Esophagus mucosa (tissue), 1 donor: ENCODE measurements at regions not wholly inside any gene's neighbourhood (a gene's known extent, or its start where the extent isn't known, plus 50 kb on each side); places are given as distances from the start of the nearest gene placed in this dataset.
A peak's percentile ranks its signal among the peaks of the same experiment; 100 is the strongest.

ENCODE experiments used
- ATAC-seq: fragments of 200-7000 bp; cut with Tn5 transposase; one replicate; pipeline ENCODE4 v1.9.1; 2020
- donor health status: DM: yes; HTN: yes; CAD: no.

DNA sequence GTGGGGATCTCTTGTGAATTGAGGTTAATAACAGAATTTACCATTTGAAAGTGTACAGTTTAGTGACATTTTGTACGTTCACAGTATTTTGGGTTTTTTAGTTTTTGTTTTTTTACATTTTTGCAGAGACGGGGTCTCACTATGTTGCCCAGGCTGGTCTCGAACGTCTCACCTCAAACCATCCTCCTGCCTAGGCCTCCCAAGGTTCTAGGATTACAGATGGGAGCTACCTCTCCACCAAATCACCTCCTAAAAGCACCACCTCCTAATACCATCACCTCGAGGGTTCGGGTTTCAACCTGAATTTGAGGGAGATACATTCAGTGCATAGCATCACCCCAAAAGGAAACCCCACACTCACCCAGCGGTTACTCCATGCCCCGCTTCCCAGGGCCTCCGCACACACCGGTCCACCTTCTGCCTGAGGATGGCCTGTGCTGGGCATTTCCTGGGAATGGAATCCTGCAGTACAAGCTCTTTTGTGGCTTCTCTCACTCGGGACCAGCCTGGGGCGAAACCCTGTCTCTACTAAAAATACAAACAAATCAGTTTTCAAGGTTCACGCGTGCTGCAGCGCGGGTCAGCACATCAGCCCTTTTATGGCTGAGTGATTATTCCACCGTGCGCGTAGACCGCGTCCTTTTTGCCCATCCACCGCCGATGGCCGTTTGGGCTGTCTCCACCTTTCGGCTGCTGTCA, 182.7 kb upstream of the CIBAR2 start:
- ATAC-seq: no peak

DNA sequence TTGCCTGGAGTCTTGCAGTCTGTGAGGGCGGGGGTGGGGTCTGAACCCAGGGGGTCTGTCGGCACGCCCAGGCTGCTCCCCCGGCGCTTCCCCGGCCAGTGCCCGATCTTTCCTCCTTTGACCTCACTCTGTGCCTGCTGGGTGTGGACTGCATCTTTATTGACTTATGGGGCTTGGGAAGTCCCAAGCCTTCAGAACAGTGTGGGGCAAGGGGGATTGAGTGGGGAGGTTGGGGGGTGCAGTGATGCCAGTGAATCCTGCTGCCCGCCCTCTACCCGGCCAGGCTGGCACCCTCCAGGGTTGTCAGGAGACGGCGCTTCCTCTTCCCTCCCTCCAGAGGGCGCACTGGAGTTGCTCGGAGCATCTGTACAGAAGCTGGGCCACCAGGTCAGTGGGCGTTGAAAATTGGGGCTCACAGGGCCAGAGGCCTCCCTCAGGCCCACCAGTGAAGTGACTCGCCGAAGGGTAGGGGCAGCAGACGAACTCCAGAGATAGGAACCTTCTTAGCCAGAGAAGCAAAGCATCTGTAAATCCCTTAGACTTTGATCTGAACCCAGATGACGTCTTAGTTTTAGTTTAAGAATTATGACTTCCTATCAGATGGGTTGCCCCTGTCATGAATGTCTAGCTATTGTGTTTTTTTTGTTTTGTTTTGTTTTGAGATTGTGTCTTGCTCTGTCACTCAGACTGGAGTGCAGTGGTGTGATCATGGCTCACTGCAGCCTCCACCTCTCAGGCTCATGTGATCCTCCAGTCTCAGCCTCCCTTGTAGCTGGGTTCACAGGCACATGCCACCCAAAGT, 184.8 kb upstream of the CIBAR2 start:
- peak; percentile 72 for ATAC-seq

DNA sequence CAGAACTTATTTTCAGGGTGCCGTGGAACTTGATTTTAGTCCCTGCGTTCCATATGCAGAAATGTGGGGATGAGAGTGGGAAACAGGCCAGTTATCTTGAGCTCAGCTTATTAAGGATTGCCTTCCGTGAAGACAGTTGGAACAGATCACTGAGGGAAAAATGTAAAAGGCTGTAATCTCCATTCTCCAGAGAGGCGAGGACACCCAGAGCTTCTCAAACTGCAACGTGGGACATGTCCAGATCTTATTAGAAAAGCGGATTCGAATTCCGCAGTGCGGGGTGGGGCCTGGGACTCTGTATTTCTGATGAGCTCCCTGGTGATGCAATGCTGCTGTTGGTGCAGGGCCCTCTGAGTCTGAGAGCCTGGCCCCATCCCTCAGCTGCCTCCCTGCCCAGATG, 185.6 kb upstream of the CIBAR2 start:
- ATAC-seq: no peak

DNA sequence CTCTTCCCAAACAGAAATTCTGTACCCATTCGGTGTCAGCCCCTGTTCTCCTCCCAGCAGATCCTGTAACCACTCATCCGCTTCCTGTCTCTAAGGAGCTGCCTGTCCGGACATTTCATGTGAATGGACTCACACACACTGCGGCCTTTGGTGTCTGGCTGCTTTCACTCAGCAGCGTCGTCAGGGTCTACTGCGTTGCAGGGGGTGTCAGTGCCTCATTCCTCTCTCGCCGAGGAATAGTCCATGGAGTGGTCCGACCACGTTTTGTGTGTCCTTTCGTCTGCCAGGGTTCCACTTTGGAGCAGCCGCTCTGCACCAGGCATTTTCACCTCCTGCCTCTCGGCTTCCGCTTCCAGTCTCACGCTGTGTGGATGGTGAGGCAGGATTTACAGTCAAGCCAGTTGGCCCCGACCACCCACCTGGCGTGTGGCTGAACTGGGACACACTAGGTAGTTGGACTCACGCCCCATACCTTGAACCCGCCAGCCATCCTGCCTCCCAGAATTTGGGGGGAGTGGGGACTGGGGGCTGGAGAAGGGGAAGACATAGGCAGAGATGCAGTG, 188.2 kb upstream of the CIBAR2 start:
- ATAC-seq: no peak

DNA sequence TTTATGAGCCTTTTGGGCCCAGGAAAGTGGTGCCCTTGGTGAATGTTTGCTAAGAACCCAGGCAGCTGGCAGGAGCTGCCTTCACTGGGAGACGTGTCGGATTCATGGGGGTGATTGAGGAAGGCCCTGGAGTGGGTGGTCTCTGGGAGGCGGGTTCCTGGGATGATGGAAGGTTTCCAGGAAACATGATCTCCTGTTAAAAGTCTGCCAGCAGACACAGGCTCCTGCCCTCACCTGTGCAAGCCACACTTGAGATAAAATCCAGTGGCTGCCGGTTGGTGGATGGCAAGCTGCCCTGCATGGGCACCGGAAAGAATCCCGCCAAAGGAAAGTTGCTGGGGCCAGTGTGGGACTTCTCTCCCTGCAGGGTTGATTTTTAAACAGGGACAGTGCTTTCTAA, 189.0 kb upstream of the CIBAR2 start:
- no peak for ATAC-seq

DNA sequence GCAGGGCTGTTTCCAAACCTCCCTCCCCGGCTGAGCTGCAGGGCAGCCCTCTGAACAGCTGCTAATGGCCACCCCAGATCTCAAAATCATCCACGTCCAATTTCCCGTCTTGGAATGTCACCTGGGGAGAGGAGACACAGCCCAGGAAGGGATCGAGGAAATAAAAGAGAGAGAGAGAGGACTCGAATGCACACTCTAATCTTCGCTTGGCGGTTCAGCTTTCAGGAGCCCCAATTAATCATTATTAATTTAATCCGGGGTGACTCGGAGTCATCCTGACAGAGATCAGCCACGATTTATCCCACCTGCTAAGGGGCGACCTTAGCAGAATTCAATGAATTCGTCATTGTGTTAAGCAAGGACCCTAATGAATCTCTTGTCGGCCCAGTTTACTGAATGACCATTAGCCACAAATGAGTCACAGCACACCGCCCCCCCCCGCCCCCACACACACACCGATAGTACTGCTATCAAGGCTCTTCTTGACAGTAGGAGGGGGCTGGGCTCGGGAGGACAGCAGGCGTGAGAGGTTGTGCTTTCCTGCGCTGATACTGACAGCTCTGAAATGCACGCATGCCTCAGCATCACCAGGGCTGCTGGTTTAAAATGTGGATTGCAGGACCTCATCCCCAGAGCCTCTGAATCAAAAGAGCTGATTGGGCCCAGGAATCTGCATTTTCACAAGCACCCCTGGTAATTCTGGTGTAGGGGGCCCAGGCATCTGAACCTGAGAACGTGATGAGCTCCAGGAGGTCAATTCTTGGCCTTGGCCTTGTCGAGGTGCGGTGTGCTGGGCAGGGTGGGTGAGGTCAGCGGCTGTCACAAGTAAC, 190.0 kb upstream of the CIBAR2 start:
- ATAC-seq: no peak

DNA sequence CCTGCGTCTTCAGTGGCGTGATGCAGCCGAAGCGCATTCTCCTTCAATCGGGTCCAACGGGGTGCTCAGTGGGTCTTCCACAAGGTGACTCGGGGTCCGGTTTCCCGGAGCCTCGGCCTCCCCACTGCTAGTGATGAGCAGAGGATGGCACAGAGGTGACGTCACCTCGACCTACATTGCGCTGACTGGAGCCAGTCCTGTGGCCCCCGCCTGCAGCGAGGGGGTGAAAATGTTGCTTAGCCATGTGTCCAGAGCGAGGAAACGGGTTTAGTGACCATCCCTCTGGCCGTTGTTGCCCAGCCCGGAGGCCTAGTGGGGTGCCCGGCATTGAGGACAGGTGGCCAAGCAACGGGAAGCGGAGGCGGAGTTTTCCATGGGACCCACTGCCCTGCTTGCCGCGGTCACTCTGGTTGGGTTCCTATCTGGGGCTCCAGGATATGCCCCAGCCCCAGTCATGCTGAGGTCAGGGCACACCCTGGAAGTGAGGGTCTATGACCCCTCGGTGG, 190.6 kb upstream of the CIBAR2 start:
- no peak for ATAC-seq

DNA sequence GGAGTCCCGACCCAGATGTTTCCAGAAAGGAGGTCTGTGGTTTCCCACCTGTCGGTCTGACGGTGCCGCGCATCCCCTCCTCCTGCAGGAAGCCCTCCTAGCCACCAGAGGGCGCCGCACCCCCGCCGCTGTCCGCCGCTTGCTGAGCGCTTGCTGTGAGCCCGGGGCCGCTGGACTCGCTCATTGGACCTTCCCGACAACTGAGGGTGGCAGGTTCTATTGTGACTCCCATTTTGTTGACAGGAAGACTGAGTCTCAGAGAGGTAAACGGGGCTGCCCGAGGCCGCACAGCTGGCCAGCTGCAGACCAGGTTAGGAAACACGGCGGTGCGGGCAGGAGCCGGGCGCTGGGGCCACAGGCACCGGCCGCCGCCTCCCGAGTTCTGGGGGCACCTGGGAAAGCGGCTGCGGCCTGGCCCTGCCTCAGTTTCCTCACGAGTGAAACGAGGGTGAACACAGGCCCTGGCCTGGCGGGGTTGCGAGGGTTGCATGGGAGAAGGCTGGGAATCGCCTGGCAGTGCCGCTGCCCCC, 191.1 kb upstream of the CIBAR2 start:
- peak; percentile 38 for ATAC-seq

DNA sequence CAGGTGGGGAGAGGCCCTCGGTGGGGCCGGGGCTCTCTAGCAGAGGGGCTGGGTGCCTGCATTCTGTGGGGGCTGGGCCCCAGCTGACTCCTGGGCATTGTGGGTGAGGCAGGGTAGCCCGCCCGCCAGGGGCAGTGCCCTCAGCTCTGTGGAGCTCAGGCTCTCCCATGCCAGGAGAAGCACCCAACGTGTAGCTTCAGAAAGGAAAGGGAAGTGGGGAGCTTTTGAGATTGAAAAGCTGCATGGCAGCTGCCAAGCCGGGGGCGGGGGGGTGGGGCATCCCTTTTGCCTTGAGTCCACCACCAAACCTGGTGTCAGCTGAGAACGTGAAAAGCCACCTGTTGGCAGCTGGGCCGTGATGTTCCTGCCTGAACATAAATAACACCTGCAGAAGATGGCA, 192.1 kb upstream of the CIBAR2 start:
- ATAC-seq: no peak

DNA sequence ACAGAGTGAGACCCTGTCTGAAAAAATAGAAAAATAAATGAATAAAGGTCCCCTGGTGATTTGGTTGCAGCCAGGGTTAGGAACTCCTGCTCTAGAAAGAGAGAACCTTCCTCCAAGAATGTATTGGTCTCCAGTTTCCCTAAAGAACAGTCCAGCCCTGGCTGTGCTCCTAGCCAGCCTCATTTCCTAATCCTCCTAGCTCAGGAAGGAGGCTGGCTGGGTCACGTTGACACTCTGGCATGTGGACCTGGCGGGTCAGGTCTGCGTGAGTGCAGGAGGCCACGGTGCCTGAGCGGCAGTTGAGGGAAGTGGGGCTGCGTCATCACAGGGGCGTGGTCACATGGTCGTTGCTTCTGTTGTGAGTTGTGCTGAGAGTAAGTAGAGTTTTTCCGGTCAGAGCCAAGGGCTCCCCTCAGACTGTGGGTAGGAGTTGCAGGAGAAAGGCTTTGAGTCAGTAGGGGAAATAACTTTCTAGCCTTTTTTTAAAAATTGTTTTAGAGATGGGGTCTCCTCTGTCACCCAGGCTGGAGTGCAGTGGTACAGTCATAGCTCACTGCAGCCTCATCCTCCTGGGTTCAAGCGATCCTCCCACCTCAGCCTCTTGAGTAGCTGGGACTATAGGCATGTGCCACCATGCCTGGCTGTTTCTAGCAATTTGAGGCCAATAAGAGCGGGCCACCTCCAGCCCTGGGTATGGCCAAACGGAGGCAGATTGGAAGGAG, 194.0 kb upstream of the CIBAR2 start:
- peak; percentile 85 for ATAC-seq

DNA sequence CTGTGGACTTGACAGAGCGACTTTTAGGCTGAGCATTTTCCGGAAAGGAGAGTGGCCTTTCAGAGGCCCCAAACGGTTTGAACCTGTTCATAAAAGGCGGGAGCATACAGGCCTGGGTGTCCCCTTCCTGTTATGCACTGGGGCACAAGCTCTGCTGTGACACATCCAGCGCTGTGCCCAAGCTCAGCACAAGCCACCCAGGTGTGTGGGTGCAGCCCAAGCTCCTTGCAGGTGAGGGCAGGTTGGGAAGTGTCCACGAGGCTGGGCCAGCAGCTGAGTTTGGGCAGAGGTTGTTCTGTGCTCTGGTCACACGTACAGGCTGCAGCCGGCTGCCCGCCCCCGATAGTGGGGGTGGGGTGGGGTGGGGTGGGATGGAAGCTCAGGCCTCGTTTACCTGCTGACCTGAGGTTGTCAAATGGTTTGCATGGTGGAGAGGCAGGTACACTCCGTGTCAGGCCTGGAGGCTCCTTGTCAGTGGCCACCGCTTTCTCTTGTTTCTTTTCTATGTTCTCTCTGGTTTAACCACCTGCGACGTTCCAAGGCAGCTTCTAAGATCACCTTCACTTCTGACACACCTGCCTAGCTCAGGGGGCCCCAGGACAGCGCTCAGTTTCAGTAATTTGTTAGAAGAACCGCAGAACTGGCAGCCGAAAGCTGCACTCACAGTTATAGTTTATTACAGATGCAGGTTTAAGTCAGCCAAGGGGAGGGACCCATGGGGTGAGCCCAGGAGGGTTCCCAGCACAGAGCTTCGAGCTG, 194.7 kb upstream of the CIBAR2 start:
- ATAC-seq: no peak

DNA sequence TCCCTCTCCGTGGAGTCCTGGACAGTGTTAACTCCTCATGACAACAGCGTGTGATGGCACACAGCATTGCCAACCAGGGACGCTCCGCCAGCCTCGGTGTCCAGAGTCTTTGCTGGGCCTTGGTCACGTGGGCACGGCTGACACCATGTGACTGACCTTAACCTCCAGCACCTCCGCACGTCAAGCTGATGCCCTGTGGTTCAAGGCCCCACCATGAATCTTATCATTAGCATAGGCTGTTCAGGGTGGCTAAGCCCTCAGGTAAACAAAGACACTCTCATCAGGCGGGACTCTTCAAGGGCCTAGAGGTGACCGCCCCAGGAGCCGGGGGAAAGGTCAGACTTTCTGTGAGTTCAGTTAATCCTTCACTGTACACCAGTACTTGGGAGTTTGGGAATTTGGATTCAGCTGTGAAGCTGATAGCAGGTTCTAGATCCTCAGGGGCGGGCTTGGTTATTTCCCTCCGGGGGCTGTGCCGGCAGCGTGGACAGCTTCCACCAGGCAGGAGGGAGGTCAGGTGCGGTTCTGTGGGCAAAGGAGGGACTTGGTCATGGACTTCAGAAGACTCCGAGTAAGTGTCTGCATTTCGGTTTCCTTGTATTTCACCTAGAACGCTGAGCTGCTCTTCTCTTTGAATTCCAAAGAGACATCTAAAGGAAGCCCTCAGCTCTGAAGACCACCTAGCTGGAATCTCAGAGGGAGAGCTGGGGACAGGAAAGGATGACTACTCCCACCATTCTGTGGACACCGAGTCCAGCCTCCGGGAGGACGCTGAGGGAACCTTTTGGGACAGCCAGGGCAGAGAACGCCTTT, 195.5 kb upstream of the CIBAR2 start:
- no peak for ATAC-seq

DNA sequence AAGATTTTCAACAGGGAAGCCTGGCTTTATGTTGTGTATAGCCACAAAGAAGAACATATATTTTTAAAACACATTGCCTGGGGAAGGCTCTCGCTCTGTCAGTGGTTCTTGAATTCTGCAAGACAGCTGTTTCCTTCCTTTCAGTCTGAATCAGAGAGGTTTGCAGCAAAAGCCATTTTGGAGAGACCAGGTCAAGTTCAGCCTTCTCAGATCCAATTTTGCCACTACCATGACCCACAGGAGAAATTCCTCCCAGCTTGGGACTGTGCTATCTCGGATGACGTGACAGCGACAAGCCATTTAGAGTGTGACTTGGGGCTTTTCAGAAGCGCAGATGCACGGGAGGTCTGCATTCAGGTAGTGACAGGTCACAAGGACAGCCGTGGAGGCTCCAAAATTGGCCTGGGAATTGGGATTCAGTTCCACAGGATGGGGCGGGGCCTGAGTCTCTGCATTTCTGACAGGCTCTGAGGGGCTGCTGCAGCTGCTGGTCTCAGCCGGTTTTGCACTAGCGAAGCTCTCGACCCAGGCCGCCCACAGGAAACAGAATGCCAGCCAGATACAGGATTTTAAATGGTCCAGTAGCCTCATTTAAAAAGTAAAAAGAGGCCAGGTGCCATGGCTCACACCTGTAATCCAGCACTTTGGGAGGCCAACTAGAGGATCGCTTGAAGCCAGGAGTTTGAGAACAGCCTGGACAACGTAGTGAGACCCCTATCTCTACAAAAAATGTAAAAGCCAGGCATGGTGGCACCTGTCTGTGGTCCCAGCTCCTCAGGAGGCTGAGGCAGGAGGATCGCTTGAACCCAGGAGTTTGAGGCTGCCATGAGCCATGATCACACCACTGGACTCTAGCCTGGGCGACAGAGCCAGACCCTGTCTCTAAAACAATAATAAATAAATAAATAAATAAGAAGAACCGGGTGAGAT, 196.6 kb upstream of the CIBAR2 start:
- ATAC-seq: no peak

DNA sequence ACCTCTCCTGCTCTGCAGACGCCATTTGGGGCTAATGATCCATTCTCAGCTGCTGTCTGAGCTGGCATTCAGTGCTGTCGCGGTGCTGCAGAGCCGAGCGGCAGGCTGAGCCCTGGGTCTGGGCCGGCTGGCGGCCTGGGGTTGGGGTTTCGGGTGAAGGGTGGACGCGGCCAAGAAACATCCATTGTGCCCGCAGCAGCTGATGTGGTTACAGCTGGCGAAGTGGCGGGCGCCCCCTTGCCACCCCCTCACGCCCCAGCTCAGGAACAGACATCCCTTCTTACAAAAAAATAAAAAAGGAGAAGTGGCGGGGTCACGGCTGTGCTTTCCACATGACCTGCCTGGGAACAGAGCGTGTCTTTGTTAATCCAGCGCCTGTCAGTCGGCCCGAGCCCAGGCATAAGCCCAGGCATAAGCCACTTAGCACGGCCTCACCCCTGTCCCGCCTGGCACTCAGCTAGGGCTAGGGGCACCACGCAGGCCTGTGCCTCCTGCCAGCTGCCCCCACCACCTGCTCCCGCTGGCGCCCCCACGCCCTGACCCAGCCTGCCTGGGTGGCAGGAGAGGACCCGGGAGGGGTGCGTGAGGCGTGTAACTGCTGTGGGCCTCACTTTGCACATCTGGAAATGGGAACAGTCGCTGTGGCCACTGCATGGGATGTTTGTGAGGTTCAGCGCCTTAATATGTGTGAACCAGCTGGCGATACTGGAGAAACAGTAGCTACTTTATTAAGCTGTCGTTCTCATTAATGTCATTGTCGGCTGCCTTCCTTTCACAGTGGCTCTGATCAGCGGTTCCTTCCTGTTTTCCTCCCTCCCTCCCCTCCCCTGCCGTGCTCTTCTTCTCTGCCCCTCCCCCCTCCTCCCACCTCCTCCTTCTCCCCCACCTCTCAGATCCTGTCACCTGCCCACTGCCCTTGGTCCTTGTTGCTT, 197.7 kb upstream of the CIBAR2 start:
- no peak for ATAC-seq

DNA sequence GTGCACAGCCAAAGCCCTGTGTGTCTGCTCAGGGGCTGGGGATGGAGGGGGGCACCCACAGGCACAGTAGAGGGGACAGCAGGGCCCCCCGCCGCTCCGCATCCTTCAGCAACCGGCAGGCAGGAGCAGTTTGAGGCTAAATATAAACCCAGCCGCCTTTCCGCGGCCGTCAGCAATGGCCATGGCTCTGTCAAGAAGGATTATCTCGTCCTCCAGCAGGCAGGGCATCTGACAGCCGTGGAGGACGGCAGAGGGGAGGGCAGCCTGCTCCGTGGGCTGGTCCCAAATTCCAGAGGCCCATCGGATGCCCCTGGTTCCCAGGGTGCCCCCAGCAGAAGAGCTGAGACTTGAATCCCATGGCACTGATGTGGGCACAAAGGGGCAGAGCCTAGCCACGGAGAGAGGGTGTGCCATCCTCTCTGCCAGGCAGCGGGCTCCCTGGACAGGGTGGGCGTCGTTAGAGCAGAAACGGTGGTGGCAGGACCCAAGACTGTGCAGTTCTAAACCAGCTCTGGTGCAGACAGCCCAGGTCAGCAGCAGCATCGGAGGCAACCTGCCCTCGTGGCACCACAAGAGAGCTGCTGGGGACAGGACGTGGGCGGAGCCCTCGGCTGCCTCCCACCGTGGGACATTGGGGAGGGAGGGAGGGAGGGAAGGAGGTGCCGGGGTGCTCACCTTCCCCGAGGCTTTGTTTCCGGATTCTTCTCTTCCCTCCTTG, 198.8 kb upstream of the CIBAR2 start:
- ATAC-seq: no peak

DNA sequence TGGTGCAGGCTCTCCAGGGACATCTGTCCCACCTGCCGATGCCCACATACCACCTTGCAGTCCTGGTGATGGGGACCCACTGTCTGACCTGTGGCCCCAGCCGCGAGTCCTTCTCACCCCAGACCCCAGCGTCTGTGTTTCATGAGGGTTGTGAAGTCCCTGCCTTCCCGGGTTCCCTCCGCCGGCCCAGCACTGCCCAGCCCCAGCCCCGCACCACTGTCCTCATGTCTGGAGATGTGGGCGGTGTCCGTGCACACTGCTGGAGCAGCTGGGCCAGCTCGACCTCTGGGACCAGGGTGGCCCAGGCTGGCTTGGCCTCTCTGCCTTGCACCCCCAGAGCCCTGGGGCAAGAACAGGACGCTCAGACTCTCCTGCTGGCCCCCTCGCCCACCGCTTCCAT, 199.5 kb upstream of the CIBAR2 start:
- ATAC-seq: no peak

DNA sequence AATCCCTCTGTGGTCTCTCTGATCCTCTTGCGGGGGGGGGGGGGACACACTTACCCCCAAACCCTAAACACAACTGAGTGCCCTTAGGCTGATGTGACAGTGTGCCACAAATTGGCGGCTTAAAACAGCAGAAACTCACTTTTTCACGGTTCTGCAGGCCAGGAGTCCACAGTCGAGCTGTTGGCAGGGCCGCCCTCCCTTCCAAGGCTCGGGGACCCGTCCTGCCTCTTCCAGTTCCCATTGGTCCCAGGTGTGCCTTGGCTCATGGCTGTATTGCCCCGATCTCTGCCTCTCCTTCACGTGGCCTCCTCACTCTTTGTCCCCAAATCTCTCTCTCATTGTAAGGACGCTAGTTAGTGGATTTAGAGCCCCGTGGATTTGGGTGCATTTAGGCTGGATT, 199.9 kb upstream of the CIBAR2 start:
- ATAC-seq: no peak
